ENCODE measurements at regions not wholly inside any gene's neighbourhood (a gene's known extent, or its start where the extent isn't known, plus 50 kb on each side); places are given as distances from the start of the nearest gene placed in this dataset.

- DNase-seq (ENCODE audit: low read depth, low spot score), result no peak
- dilution Hi-C loops (cut with MboI; ENCODE audit: extremely low pct_ligation_motif_present, low sequenced_read_pairs) (no loop called here), intact Hi-C loops (cut with micrococcal nuclease) (no loop called here)
Observed at GRCh38 chr2:12113412-12113811, 367.0 kb downstream of the LPIN1 start.

More at GRCh38 chr2:12113412-12113811, 367.0 kb downstream of the LPIN1 start:
- ChIA-PET CTCF (no interaction called here), POLR2A (no interaction called here)
- no peaks in the 10 kb centered on the region for H3K9me3 ChIP-seq (replicated peaks; ENCODE audit: control insufficient read depth, insufficient read depth, low read length)
- H3K4me2 ChIP-seq (ENCODE audit: insufficient read depth, low read length), result no peak overlapping the region
- no peaks in the 10 kb centered on the region for H3K9me1 ChIP-seq (replicated peaks; ENCODE audit: control insufficient read depth, extremely low read depth, insufficient read depth, low read length)
- no peak overlapping the region for H3K27ac ChIP-seq (ENCODE audit: insufficient read depth, low read depth, low read length)
- TF ChIP-seq CTCF (IDR thresholded peaks at IDR 0.05; ENCODE audit: extremely low read depth in 1 of 2, insufficient read depth in 1 of 2, low read depth in 1 of 2, low read length in 2 of 2), result no peak
- TF ChIP-seq GATA2 (IDR thresholded peaks at IDR 0.05; ENCODE audit: insufficient read depth, insufficient read length, low read depth, low read length), result no peak
- no peak for TF ChIP-seq FOS (IDR thresholded peaks at IDR 0.05; ENCODE audit: borderline replicate concordance, insufficient read depth, low read length)
- TF ChIP-seq POLR2AphosphoS5 (IDR thresholded peaks at IDR 0.05; ENCODE audit: insufficient read depth, low read depth, low read length), result no peak
- no peak for TF ChIP-seq JUN (IDR thresholded peaks at IDR 0.05; ENCODE audit: borderline replicate concordance, insufficient read depth, insufficient read length, low read depth)
- no peak for TF ChIP-seq MAX (IDR thresholded peaks at IDR 0.05; ENCODE audit: insufficient read depth, insufficient read length)
- H3K4me3 ChIP-seq (replicated peaks in 1 of 3; ENCODE audit: insufficient read depth in 1 of 3, low read depth in 1 of 3, low read length in 3 of 3), result no peak overlapping the region
- no peak for FAIRE-seq
- H4K20me1 ChIP-seq (replicated peaks; ENCODE audit: control insufficient read depth, extremely low read depth, insufficient read depth, low read length), result no peaks in the 10 kb centered on the region
- no peak overlapping the region for H2AFZ ChIP-seq (ENCODE audit: low read depth, low read length)
- BruUV-seq (replicated peaks), result no TSS peak
- no peak overlapping the region for H3K9ac ChIP-seq (replicated peaks; ENCODE audit: extremely low read depth, insufficient read depth, low read length)
- no peaks in the 10 kb centered on the region for H3K4me1 ChIP-seq (ENCODE audit: control insufficient read depth, extremely low read depth, insufficient read depth, low read length)
- H3K36me3 ChIP-seq (ENCODE audit: control insufficient read depth in 2 of 2, extremely low read depth in 1 of 2, insufficient read depth in 2 of 2, low read length in 2 of 2), result no peaks in the 10 kb centered on the region
- no peaks in the 10 kb centered on the region for H3K27me3 ChIP-seq (ENCODE audit: control insufficient read depth in 2 of 2, insufficient read depth in 2 of 2, low read length in 2 of 2)
- H3K79me2 ChIP-seq (ENCODE audit: control insufficient read depth, insufficient read depth, low read length), result no peaks in the 10 kb centered on the region

Data from endothelial cell of umbilical vein (primary cell).